Sigmoid colon (tissue), 4 donors: ENCODE measurements at regions not wholly inside any gene's neighbourhood (a gene's known extent, or its start where the extent isn't known, plus 50 kb on each side); places are given as distances from the start of the nearest gene placed in this dataset.

Source experiments
- EP300 ChIP-seq, 4 donors: sonication (generic); formaldehyde crosslinking; IDR thresholded peaks; one replicate each; pipeline ENCODE4 v1.6.1; 2017; ENCODE audit warnings: antibody characterized with exemption in 4 of 4
- POLR2A ChIP-seq, 2 donors: fragments of 450-650 bp; IDR thresholded peaks; one replicate each; pipeline ENCODE4 v1.6.1; 2016; ENCODE audit warnings: antibody characterized with exemption in 2 of 2, mild to moderate bottlenecking in 2 of 2, moderate library complexity in 2 of 2
- TF ChIP-seq, protein P1 (sequence below), 4 experiments: fragments of 450-650 bp in 3 of 4; fragments of 200-600 bp in 1 of 4; IDR thresholded peaks; one replicate each; pipeline ENCODE4 v1.5.1; 2016 to 2019; ENCODE audit warnings: antibody characterized with exemption in 4 of 4, mild to moderate bottlenecking in 3 of 4, moderate library complexity in 2 of 4

DNA sequence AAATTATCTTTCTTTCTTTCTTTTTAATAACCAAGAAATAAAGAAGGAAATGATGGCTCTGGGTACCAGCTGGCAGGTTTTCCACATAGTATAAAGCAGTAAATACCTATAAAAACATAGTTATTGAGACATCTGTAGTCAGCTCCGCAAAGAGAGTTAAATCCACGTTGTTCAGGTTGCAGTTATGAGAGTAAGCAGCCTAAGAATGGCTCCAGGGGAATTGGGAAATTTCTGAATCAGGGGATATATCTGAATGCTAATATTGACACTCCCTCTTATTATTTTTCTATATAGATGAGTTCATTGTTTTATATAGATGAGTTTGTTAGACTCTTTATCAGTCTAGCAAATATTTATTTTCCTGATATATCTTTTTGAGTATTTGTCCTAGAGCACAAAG lies 322.0 kb upstream of the LRRC4C start:
- TF ChIP-seq, protein P1, sequence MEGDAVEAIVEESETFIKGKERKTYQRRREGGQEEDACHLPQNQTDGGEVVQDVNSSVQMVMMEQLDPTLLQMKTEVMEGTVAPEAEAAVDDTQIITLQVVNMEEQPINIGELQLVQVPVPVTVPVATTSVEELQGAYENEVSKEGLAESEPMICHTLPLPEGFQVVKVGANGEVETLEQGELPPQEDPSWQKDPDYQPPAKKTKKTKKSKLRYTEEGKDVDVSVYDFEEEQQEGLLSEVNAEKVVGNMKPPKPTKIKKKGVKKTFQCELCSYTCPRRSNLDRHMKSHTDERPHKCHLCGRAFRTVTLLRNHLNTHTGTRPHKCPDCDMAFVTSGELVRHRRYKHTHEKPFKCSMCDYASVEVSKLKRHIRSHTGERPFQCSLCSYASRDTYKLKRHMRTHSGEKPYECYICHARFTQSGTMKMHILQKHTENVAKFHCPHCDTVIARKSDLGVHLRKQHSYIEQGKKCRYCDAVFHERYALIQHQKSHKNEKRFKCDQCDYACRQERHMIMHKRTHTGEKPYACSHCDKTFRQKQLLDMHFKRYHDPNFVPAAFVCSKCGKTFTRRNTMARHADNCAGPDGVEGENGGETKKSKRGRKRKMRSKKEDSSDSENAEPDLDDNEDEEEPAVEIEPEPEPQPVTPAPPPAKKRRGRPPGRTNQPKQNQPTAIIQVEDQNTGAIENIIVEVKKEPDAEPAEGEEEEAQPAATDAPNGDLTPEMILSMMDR (IDR thresholded peaks at IDR 0.05), result no peak
- TF ChIP-seq EP300 (IDR thresholded peaks at IDR 0.05), result no peak
- TF ChIP-seq POLR2A (IDR thresholded peaks at IDR 0.05), result no peak
